ENCODE measurements at regions not wholly inside any gene's neighbourhood (a gene's known extent, or its start where the extent isn't known, plus 50 kb on each side); places are given as distances from the start of the nearest gene placed in this dataset.
"Not testable (repeated sequence)": the region's sequence is repeated elsewhere in the genome, so short reads cannot be mapped to it uniquely, and the experiment has no call there.

GRCh38 chr10:10010397-10010796 lies 1007.3 kb upstream of the CELF2 start:
- no peak for DNase-seq

GRCh38 chr10:10014846-10015245 lies 1002.8 kb upstream of the CELF2 start:
- DNase-seq: no peak

GRCh38 chr10:10017716-10018115 lies 1000.0 kb upstream of the CELF2 start:
- DNase-seq: no peak

GRCh38 chr10:10020945-10021344 lies 996.7 kb upstream of the CELF2 start:
- DNase-seq: no peak

- DNase-seq: no peak
These were observed 984.7 kb upstream of the CELF2 start for GRCh38 chr10:10032991-10033390.

- DNase-seq: no peak
These were observed 979.3 kb upstream of the CELF2 start for GRCh38 chr10:10038348-10038747.

GRCh38 chr10:10039595-10039994 lies 978.1 kb upstream of the CELF2 start:
- no peak for DNase-seq

GRCh38 chr10:10043083-10043482 lies 974.6 kb upstream of the CELF2 start:
- DNase-seq: no peak

GRCh38 chr10:10044922-10045764 lies 972.5 kb upstream of the CELF2 start:
- no peak for DNase-seq

GRCh38 chr10:10045765-10046028 lies 972.0 kb upstream of the CELF2 start:
- DNase-seq: no peak

- no peak for DNase-seq
These were observed 970.2 kb upstream of the CELF2 start for GRCh38 chr10:10047426-10047825.

- DNase-seq: no peak
These were observed 964.6 kb upstream of the CELF2 start for GRCh38 chr10:10053051-10053450.

- no peak for DNase-seq
These were observed 963.2 kb upstream of the CELF2 start for GRCh38 chr10:10054466-10054865.

- no peak for DNase-seq
These were observed 961.8 kb upstream of the CELF2 start for GRCh38 chr10:10055656-10056442.

GRCh38 chr10:10056961-10057360 lies 960.7 kb upstream of the CELF2 start:
- no peak for DNase-seq

GRCh38 chr10:10067644-10068043 lies 950.0 kb upstream of the CELF2 start:
- DNase-seq: no peak

GRCh38 chr10:10074847-10075246 lies 942.8 kb upstream of the CELF2 start:
- not testable (repeated sequence) for DNase-seq

GRCh38 chr10:10078446-10078845 lies 939.2 kb upstream of the CELF2 start:
- no peak for DNase-seq

- no peak for DNase-seq
These were observed 925.1 kb upstream of the CELF2 start for GRCh38 chr10:10092581-10092980.

GRCh38 chr10:10093021-10093420 lies 924.7 kb upstream of the CELF2 start:
- no peak for DNase-seq

GRCh38 chr10:10094691-10095090 lies 923.0 kb upstream of the CELF2 start:
- no peak for DNase-seq

GRCh38 chr10:10096296-10096695 lies 921.4 kb upstream of the CELF2 start:
- DNase-seq: no peak

GRCh38 chr10:10096898-10097297 lies 920.8 kb upstream of the CELF2 start:
- DNase-seq: no peak

- no peak for DNase-seq
These were observed 916.6 kb upstream of the CELF2 start for GRCh38 chr10:10101106-10101505.

Data from COR-L47 (cell line).